Activated B cell treated with CpG ODN at 0.5 μM for 24 hours (primary cell): ENCODE measurements at regions not wholly inside any gene's neighbourhood (a gene's known extent, or its start where the extent isn't known, plus 50 kb on each side); places are given as distances from the start of the nearest gene placed in this dataset.

Experiments used
- ATAC-seq: fragments of 200-7000 bp; cut with Tn5 transposase; one replicate; pipeline ENCODE4 v1.10.0; 2021; ENCODE audit warnings: low read depth, mild to moderate bottlenecking, moderate library complexity
- CTCF ChIA-PET: fragments of 350-600 bp; sonication (Branson Sonifier 250); formaldehyde crosslinking; loops from one replicate; lab custom pipeline; 2021; ENCODE audit warnings: antibody characterized with exemption; lab: Charles Lee
- POLR2A ChIA-PET: fragments of 350-600 bp; sonication (Branson Sonifier 250); formaldehyde crosslinking; loops from one replicate; lab custom pipeline; 2021; ENCODE audit warnings: antibody characterized with exemption; lab: Charles Lee
- DNase-seq: peaks from one replicate; pipeline ENCODE4 v3.0.0; 2022
- H3K27ac Mint-ChIP-seq: one replicate; pipeline ENCODE4 v1.8.0; 2020; ENCODE audit warnings: mixed read lengths
- H3K27me3 Mint-ChIP-seq: one replicate; pipeline ENCODE4 v1.8.0; 2021; ENCODE audit warnings: mixed read lengths
- H3K36me3 Mint-ChIP-seq: one replicate; pipeline ENCODE4 v1.8.0; 2021; ENCODE audit warnings: low read depth, mixed read lengths
- H3K4me1 Mint-ChIP-seq: one replicate; pipeline ENCODE4 v1.8.0; 2021; ENCODE audit warnings: mixed read lengths
- H3K4me3 Mint-ChIP-seq: one replicate; pipeline ENCODE4 v1.8.0; 2020; ENCODE audit warnings: mild to moderate bottlenecking, mixed read lengths
- H3K9me3 Mint-ChIP-seq: one replicate; pipeline ENCODE4 v1.8.0; 2020; ENCODE audit warnings: mixed read lengths
- intact Hi-C: fragments of 100-400 bp; cut with micrococcal nuclease; formaldehyde crosslinking; loops from one replicate; pipeline ENCODE4 v1.15.1; 2024
- TF ChIP-seq, protein P1 (sequence below): fragments of 200-600 bp; IDR thresholded peaks from one replicate; pipeline ENCODE4 v1.8.0; 2022; ENCODE audit warnings: antibody characterized with exemption, mild to moderate bottlenecking

DNA sequence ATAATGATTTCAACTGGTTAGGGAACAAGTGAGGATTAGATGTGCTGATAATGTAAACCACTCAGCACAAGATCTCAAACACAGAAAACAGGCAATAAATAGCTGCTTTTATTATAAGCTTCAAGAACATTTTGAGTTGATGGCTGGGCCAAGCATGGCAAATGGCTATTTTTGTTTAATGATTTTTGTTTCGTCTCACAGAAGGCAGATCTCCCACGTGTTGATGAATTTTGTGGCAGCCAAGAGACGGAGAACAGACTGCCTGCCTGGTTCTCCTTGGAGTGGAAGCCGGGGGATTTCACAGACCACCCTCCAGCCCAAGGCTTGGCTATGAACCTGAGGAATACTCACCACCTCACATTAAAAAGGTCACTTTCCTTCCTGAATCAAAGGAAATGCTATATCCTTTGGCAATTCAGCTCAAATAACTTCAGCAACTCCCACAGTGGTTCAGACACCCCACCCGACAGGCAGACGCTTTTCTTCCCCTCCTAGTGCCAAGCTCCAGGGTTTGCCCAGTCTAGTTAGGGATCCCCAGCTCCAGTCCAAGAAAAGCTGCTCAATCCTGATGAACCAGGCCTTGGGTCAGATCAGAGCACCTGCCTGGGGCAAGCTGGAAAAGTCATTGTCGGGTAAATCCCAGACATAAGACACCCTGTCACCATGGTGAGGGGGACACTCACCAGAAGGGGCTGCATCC is 593.5 kb downstream of the TOX3 start:
- Mint-ChIP-seq H3K27ac (no peak overlapping the region), H3K27me3 (no peaks in the 10 kb centered on the region), H3K4me1 (no peaks in the 10 kb centered on the region), H3K9me3 (no peaks in the 10 kb centered on the region), H3K36me3 (no peaks in the 10 kb centered on the region), H3K4me3 (no peak overlapping the region)
- intact Hi-C loops, result no loop called here
- ATAC-seq, result no peak
- ChIA-PET POLR2A (no interaction called here), CTCF (no interaction called here)
- no peak for DNase-seq
- TF ChIP-seq, protein P1, sequence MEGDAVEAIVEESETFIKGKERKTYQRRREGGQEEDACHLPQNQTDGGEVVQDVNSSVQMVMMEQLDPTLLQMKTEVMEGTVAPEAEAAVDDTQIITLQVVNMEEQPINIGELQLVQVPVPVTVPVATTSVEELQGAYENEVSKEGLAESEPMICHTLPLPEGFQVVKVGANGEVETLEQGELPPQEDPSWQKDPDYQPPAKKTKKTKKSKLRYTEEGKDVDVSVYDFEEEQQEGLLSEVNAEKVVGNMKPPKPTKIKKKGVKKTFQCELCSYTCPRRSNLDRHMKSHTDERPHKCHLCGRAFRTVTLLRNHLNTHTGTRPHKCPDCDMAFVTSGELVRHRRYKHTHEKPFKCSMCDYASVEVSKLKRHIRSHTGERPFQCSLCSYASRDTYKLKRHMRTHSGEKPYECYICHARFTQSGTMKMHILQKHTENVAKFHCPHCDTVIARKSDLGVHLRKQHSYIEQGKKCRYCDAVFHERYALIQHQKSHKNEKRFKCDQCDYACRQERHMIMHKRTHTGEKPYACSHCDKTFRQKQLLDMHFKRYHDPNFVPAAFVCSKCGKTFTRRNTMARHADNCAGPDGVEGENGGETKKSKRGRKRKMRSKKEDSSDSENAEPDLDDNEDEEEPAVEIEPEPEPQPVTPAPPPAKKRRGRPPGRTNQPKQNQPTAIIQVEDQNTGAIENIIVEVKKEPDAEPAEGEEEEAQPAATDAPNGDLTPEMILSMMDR, result no peak

DNA sequence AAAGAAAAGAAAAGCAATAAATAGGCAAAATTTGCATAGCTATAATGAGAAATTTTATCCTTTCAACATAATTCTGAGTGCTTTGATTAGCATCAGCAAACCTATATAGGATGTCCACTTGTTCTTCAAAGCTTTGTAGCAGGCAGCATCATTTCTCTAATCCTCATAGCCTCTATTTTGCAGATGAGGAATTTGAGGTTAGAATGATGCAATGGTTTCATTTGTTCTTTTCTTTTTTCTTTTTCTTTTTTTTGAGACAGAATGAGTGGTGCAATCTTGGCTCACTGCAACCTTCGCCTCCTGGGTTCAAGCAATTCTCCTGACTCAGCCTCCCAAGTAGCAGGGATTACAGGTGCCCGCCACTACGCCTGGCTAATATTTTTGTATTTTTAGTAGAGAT is 594.4 kb downstream of the TOX3 start:
- DNase-seq, result no peak
- intact Hi-C loops, result no loop called here
- CTCF ChIA-PET, result no interaction called here
- Mint-ChIP-seq H3K9me3 (no peaks in the 10 kb centered on the region), H3K36me3 (no peaks in the 10 kb centered on the region), H3K27me3 (no peaks in the 10 kb centered on the region), H3K4me1 (no peaks in the 10 kb centered on the region), H3K27ac (no peak overlapping the region), H3K4me3 (no peak overlapping the region)
- TF ChIP-seq, protein P1, result no peak
- POLR2A ChIA-PET, result no interaction called here
- no peak for ATAC-seq

DNA sequence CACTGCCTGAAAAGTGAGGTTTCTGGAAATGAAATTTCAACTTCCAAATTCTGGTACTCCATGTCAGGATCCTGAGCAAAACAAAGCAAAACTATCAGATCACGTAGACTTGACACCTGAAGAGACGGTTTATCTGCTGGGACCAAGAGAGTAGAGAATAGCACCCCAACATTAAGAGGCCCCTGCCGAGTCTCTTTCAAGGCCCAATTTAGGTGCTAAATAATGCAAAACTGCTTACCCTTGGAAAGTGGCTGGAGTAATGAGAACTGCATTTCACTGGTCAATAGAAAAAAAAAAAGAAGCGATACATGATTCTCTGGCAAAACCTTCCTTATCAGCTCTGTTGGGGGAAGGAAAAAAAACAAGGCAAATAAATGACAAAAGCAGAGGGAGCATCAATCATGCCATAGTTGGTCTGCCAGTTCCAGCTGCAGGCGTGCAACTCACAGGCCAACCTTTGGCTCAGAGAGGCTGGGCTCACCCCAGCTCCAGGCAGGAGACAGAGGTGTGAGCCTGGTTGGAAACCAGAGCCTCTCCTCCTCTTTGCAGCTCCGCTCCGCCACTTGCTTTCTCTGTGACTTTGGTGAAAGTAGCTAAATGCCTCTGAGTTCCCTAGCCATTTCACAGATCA is 595.2 kb downstream of the TOX3 start:
- no peak overlapping the region for H3K27ac Mint-ChIP-seq
- CTCF ChIA-PET, result no interaction called here
- intact Hi-C loops, result no loop called here
- no peaks in the 10 kb centered on the region for H3K9me3 Mint-ChIP-seq
- H3K4me1 Mint-ChIP-seq, result no peaks in the 10 kb centered on the region
- H3K27me3 Mint-ChIP-seq, result no peaks in the 10 kb centered on the region
- DNase-seq, result no peak
- H3K36me3 Mint-ChIP-seq, result no peaks in the 10 kb centered on the region
- POLR2A ChIA-PET, result no interaction called here
- H3K4me3 Mint-ChIP-seq, result no peak overlapping the region
- no peak for ATAC-seq
- TF ChIP-seq, protein P1, result no peak

DNA sequence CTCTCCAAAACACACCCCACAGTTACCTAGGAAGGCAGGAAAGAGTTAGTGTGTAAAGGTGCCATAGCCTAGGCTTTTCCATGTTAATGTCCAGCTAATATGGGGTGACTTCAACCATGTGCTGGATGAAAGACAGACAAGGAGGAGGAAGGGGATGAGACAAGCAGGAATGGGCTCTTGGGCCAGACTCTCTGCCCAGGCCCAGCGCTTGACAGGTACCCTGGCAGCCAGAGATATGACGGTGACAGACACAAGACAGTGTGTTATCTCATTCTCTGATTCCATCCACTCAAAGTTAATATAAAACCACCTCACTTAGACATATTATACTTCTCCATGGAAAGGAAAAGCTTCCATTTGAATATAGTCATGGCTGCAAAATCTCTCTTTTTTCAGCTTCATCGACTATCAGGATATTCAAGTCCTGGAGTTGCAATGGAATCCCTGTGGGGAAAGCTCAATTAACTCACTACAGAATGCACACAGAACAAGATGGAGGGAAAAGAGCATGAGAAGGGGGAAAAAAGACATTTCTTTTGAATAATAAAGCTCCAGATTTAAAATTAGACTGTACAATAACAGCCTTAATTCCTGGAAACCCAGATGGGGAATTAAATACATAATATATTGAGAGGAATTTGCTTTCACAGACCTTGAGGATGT is 596.7 kb downstream of the TOX3 start:
- intact Hi-C loops, result no loop called here
- DNase-seq, result no peak
- Mint-ChIP-seq H3K27me3 (no peaks in the 10 kb centered on the region), H3K27ac (no peak overlapping the region), H3K4me1 (no peaks in the 10 kb centered on the region), H3K4me3 (no peak overlapping the region), H3K36me3 (no peaks in the 10 kb centered on the region), H3K9me3 (no peaks in the 10 kb centered on the region)
- TF ChIP-seq, protein P1, result no peak
- ChIA-PET CTCF (no interaction called here), POLR2A (no interaction called here)
- ATAC-seq, result no peak

DNA sequence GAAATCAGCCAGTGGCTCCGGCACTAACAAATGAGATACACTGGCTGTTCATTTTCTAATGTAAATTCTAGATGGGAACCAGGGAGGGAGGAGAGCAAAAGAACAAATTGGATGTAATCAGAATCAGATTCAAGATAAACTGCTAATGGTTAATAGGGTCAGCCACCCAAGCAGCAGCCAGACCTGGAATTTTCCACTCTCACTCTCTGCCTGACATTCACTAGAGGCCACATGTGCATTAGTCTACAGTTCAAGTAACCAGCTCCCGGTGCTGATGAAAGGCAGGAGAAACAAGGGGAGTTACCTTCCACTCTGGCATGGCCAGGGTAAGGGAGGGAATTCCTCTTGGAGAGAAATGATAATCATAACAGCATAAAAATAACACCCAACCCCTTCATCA is 597.7 kb downstream of the TOX3 start:
- DNase-seq, result no peak
- H3K4me3 Mint-ChIP-seq, result no peak overlapping the region
- no peak for ATAC-seq
- TF ChIP-seq, protein P1, result no peak
- H3K27me3 Mint-ChIP-seq, result no peaks in the 10 kb centered on the region
- intact Hi-C loops, result no loop called here
- no peaks in the 10 kb centered on the region for H3K4me1 Mint-ChIP-seq
- H3K27ac Mint-ChIP-seq, result no peak overlapping the region
- no peaks in the 10 kb centered on the region for H3K9me3 Mint-ChIP-seq
- CTCF ChIA-PET, result no interaction called here
- no peaks in the 10 kb centered on the region for H3K36me3 Mint-ChIP-seq
- POLR2A ChIA-PET, result no interaction called here
